ENCODE measurements at regions not wholly inside any gene's neighbourhood (a gene's known extent, or its start where the extent isn't known, plus 50 kb on each side); places are given as distances from the start of the nearest gene placed in this dataset.

DNA sequence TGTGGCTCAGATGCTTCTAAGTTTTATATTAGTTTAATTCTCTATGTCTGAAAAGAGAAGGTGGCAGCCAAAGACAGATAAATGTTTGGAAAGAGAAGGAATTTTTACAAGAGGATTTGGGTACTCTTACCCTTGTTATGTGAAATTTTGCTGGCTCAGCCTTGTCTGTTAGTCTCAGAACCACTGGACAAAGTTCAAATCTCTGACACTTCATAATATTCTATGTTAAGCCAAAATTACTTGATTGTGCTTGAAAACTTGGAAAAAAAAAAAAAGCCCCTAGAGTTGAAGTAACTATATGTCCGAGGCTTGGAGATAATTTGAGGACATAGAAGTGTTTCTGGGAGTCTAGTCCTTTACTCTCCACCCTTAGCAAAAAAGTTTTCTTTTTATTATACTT is 1079.3 kb upstream of the LRRTM3 start:
- no peak for DNase-seq

- DNase-seq, result no peak
Observed at GRCh38 chr10:65846949-65847348, 1078.9 kb upstream of the LRRTM3 start.

GRCh38 chr10:65847436-65848230 is 1078.2 kb upstream of the LRRTM3 start:
- DNase-seq, result no peak

DNA sequence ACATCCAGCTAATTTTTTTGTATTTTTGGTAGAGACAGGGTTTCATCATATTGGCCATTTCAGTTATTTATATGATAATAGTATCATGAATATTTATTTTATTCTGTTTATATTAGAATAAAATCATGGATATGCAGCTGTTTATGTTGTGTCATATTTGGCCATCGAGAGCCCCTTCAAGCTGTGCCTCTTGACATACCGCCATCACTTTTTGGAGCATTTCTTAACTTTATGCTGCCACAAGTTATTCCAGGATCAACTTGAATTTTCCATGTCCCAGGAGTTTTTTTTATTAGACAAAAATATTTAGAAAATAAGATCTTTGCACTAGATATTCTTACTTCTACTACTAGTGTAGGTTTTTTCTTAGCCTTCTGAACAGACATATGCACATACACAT is 1067.0 kb upstream of the LRRTM3 start:
- no peak for DNase-seq

GRCh38 chr10:65861249-65861648 is 1064.6 kb upstream of the LRRTM3 start:
- DNase-seq, result no peak
